GM13976 (cell line): ENCODE measurements at regions not wholly inside any gene's neighbourhood (a gene's known extent, or its start where the extent isn't known, plus 50 kb on each side); places are given as distances from the start of the nearest gene placed in this dataset.

Experiments used
- DNase-seq: peaks from one replicate; pipeline ENCODE4 v3.0.0; 2012; ENCODE audit warnings: low spot score
- in situ Hi-C: fragments of 300-500 bp; cut with MboI; formaldehyde crosslinking; loops from one replicate; pipeline ENCODE4 v1.12.0; 2022; ENCODE audit warnings: low sequenced_read_pairs, mixed read lengths, inconsistent platforms; ENCODE audit not compliant: unreplicated experiment
- TF ChIP-seq, protein P1 (sequence below): IDR thresholded peaks from 2 replicates; pipeline ENCODE4 v1.5.1; 2012; ENCODE audit warnings: borderline replicate concordance, mild to moderate bottlenecking; ENCODE audit not compliant: insufficient read depth; ENCODE audit errors: extremely low read depth, missing control alignments, control extremely low read depth

DNA sequence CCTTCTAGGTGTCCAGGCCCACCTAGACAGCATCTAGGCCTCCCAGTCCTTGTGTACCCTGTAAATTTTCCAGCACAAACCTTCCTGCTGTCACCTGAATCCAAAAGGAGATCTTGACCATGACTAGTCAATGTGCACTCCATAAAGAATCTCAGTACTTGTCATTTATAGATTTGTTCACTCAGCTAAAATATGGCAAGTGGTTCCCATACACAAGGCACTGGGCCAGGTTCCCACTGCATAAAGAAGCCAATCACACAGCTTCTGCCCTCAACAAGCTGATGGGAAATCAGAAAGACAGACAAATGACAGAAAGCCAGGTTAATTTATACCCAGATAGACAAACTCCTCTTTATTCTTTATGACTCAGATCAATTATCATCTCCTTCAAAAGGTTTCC lies 526.8 kb downstream of the CD83 start:
- in situ Hi-C loops = no loop called here
- DNase-seq = no peak
- TF ChIP-seq, protein P1, sequence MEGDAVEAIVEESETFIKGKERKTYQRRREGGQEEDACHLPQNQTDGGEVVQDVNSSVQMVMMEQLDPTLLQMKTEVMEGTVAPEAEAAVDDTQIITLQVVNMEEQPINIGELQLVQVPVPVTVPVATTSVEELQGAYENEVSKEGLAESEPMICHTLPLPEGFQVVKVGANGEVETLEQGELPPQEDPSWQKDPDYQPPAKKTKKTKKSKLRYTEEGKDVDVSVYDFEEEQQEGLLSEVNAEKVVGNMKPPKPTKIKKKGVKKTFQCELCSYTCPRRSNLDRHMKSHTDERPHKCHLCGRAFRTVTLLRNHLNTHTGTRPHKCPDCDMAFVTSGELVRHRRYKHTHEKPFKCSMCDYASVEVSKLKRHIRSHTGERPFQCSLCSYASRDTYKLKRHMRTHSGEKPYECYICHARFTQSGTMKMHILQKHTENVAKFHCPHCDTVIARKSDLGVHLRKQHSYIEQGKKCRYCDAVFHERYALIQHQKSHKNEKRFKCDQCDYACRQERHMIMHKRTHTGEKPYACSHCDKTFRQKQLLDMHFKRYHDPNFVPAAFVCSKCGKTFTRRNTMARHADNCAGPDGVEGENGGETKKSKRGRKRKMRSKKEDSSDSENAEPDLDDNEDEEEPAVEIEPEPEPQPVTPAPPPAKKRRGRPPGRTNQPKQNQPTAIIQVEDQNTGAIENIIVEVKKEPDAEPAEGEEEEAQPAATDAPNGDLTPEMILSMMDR = no peak

DNA sequence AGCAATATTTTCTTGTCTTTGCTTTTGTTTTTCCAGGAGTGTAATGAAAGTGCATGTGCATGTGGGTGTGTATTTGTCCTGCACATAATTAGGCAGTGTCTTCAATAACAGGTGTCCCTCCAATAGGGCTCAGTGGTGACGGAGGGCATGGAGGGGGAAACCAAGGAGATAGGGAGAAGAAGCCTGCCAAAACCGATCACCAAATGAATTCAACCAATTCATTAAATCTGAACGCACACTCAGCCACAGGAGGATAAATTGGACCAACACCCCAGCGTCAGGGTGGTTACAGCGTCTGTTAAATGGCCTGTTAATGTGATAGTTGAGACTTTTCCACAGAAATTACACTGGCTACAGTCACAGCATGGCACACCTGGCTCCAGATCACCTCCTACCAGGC lies 527.6 kb downstream of the CD83 start:
- TF ChIP-seq, protein P1 = no peak
- in situ Hi-C loops = no loop called here

DNA sequence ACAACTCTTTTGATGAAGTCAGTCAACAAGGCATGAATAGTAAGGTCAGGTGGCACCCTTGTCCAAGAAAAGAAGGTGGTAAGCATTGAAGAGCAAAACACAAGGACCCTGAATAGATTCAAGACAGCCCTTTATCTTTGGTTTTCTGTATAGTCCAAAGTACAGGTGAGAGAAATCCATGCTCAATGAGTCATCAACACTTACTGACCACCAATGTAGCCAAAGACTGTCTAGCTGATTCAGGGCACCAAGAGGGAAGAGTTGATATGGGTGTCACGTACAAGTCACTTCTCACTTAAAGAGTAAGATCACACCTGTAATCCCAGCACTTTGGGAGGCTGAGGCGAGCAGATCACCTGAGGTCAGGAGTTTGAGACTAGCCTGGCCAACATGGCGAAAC lies 528.3 kb downstream of the CD83 start:
- no peak for DNase-seq
- in situ Hi-C loops = no loop called here
- TF ChIP-seq, protein P1 = no peak

More for the DNA sequence above, 527.6 kb downstream of the CD83 start:
- DNase-seq = no peak

DNA sequence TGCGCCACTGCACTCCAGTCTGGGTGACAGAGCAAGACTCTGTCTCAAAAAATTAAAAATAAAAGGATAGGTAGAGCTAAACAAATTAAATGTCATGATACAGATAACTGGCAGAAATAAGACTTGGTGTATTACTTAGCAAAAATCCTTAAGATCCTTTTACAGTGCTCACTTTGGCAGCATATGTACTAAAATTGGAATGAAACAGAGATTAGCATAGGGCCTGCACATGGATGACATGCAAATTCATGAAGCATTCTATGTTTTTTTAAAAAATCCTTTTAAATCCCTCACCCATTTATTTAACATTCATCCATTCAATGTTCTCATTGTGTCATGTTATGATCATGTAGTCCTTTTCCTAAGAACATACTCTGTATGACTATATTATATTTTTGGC lies 528.8 kb downstream of the CD83 start:
- TF ChIP-seq, protein P1 = no peak
- in situ Hi-C loops = no loop called here
- DNase-seq = no peak

DNA sequence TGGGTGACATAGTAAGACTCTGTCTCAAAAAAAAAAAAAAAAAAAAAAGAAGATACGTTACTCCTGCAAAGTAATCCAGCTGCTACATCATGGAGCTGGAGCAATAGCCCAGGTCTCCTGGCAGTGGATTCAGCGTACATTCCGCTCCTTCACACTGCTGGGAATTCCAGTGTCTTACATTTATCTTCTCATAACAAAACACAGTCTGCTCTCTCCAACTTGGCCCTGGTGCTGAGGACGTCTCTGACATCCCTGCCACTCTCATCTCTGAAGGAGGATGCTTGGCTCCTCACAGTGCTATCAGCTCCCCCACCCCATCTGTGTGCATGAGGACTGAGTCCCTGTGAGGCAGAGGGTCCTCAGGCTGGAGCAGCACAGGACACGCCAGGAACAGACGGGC lies 529.8 kb downstream of the CD83 start:
- no peak for DNase-seq
- TF ChIP-seq, protein P1 = no peak
- in situ Hi-C loops = no loop called here

DNA sequence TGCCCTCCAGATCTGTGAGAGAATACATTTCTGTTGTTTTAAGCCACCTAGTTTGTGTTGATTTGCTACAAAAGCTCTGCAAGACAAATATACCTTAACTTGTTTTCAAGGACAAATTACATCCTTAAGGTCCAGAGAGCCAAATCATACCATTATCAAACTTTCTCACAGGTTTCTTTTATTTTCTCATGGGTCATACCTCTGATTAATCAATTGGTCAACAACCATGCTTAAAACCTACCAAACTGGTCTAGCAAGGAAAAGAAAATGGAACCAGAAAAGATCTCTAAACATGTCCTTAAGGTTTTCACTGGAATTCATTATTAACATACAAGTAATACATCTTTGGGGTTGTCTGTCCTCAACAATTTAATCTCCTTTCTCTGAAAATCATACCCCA lies 535.0 kb downstream of the CD83 start:
- in situ Hi-C loops = no loop called here
- TF ChIP-seq, protein P1 = no peak
- no peak for DNase-seq
